Astrocyte (in vitro differentiated cells and primary cell): ENCODE measurements at regions not wholly inside any gene's neighbourhood (a gene's known extent, or its start where the extent isn't known, plus 50 kb on each side); places are given as distances from the start of the nearest gene placed in this dataset.

ENCODE experiments used
- DNase-seq: peaks from one replicate; pipeline ENCODE4 v3.0.0-alpha.2; 2010; ENCODE audit warnings: low read depth
- FAIRE-seq: peaks from 2 replicates; lab custom pipeline; 2011; peaks lifted over from hg19 to GRCh38; lab: Jason Lieb, UNC
- H2AFZ ChIP-seq: 2 replicates; pipeline ENCODE4 v1.6.0; 2012; ENCODE audit warnings: low read depth, low read length, inconsistent platforms
- H3K27ac ChIP-seq: 2 replicates; pipeline ENCODE4 v1.5.1; 2011; ENCODE audit warnings: low read depth, low read length, inconsistent platforms
- H3K27me3 ChIP-seq: 2 replicates; pipeline ENCODE4 v1.6.0; 2011; ENCODE audit warnings: low read length, inconsistent platforms; ENCODE audit not compliant: insufficient read depth
- H3K36me3 ChIP-seq: 2 replicates; pipeline ENCODE4 v1.5.1; 2011; ENCODE audit warnings: low read length, inconsistent platforms; ENCODE audit not compliant: insufficient read depth
- H3K4me1 ChIP-seq: 2 replicates; pipeline ENCODE4 v1.5.1; 2011; ENCODE audit warnings: low read length, inconsistent platforms; ENCODE audit not compliant: insufficient read depth
- H3K4me2 ChIP-seq: 2 replicates; pipeline ENCODE4 v1.6.0; 2012; ENCODE audit warnings: low read length, inconsistent platforms
- H3K4me3 ChIP-seq: 2 replicates; pipeline ENCODE4 v1.5.1; 2011; ENCODE audit warnings: low read depth, mild to moderate bottlenecking, low read length, inconsistent platforms; ENCODE audit not compliant: insufficient read depth
- H3K79me2 ChIP-seq: 2 replicates; pipeline ENCODE4 v1.6.0; 2012; ENCODE audit warnings: mild to moderate bottlenecking, low read length, inconsistent platforms; ENCODE audit not compliant: insufficient read depth
- H3K9ac ChIP-seq: 2 replicates; pipeline ENCODE4 v1.6.0; 2012; ENCODE audit warnings: mild to moderate bottlenecking, low read length, inconsistent platforms
- H3K9me3 ChIP-seq: 2 replicates; pipeline ENCODE4 v1.5.1; 2012; ENCODE audit warnings: low read depth, mild to moderate bottlenecking, low read length, inconsistent platforms; ENCODE audit not compliant: insufficient read depth
- H4K20me1 ChIP-seq: 2 replicates; pipeline ENCODE4 v1.6.0; 2012; ENCODE audit warnings: low read length, inconsistent platforms; ENCODE audit not compliant: insufficient read depth
- H3K27ac Mint-ChIP-seq: one replicate; pipeline ENCODE4 v1.8.0; 2021; ENCODE audit warnings: mild to moderate bottlenecking, mixed read lengths; ENCODE audit not compliant: unreplicated experiment
- H3K27me3 Mint-ChIP-seq: one replicate; pipeline ENCODE4 v1.8.0; 2021; ENCODE audit warnings: low read depth, mixed read lengths; ENCODE audit not compliant: unreplicated experiment
- H3K36me3 Mint-ChIP-seq: one replicate; pipeline ENCODE4 v1.8.0; 2021; ENCODE audit warnings: low read depth, mixed read lengths; ENCODE audit not compliant: unreplicated experiment
- H3K4me1 Mint-ChIP-seq: one replicate; pipeline ENCODE4 v1.8.0; 2021; ENCODE audit warnings: low read depth, mixed read lengths; ENCODE audit not compliant: unreplicated experiment
- H3K4me3 Mint-ChIP-seq: one replicate; pipeline ENCODE4 v1.8.0; 2021; ENCODE audit warnings: mild to moderate bottlenecking, moderate library complexity, mixed read lengths; ENCODE audit not compliant: unreplicated experiment
- H3K9me3 Mint-ChIP-seq: one replicate; pipeline ENCODE4 v1.8.0; 2021; ENCODE audit warnings: mild to moderate bottlenecking, mixed read lengths; ENCODE audit not compliant: unreplicated experiment
- CTCF ChIP-seq: IDR thresholded peaks from 2 replicates; pipeline ENCODE4 v1.5.1; 2011; ENCODE audit warnings: low read depth, mild to moderate bottlenecking, inconsistent platforms, low read length, moderate library complexity; ENCODE audit not compliant: insufficient read depth
- EZH2 ChIP-seq: IDR thresholded peaks from 2 replicates; pipeline ENCODE4 v1.6.1; 2012; ENCODE audit warnings: mild to moderate bottlenecking, low read length, inconsistent platforms; ENCODE audit not compliant: insufficient read depth

GRCh38 chr2:142280831-142281230, 150.0 kb upstream of the LRP1B start:
- no peaks in the 10 kb centered on the region for H4K20me1 ChIP-seq
- H3K4me3 ChIP-seq, result no peak overlapping the region
- Mint-ChIP-seq H3K9me3 (no peaks in the 10 kb centered on the region), H3K27me3 (no peaks in the 10 kb centered on the region), H3K36me3 (no peaks in the 10 kb centered on the region), H3K4me3 (no peak overlapping the region), H3K4me1 (peaks cover 2% of the 10 kb centered on the region), H3K27ac (no peak overlapping the region)
- FAIRE-seq (no peak), DNase-seq (no peak)
- H3K9ac ChIP-seq, result no peak overlapping the region
- H3K36me3 ChIP-seq, result no peaks in the 10 kb centered on the region
- no peaks in the 10 kb centered on the region for H3K27me3 ChIP-seq
- no peak for TF ChIP-seq EZH2
- no peak for TF ChIP-seq CTCF
- H3K27ac ChIP-seq, result no peak overlapping the region
- no peak overlapping the region for H3K4me2 ChIP-seq
- no peaks in the 10 kb centered on the region for H3K9me3 ChIP-seq
- no peaks in the 10 kb centered on the region for H3K79me2 ChIP-seq
- no peaks in the 10 kb centered on the region for H3K4me1 ChIP-seq
- H2AFZ ChIP-seq, result no peak overlapping the region

GRCh38 chr2:142270990-142271389, 140.2 kb upstream of the LRP1B start:
- Mint-ChIP-seq H3K36me3 (no peaks in the 10 kb centered on the region), H3K4me1 (no peaks in the 10 kb centered on the region), H3K9me3 (no peaks in the 10 kb centered on the region), H3K27me3 (no peaks in the 10 kb centered on the region), H3K27ac (no peak overlapping the region), H3K4me3 (no peak overlapping the region)
- H3K27me3 ChIP-seq, result no peaks in the 10 kb centered on the region
- no peak overlapping the region for H2AFZ ChIP-seq
- TF ChIP-seq CTCF (no peak), EZH2 (no peak)
- no peak for DNase-seq
- no peak overlapping the region for H3K4me3 ChIP-seq
- H4K20me1 ChIP-seq, result no peaks in the 10 kb centered on the region
- H3K27ac ChIP-seq, result no peak overlapping the region
- H3K4me1 ChIP-seq, result no peaks in the 10 kb centered on the region
- H3K4me2 ChIP-seq, result no peak overlapping the region
- H3K36me3 ChIP-seq, result no peaks in the 10 kb centered on the region
- FAIRE-seq, result no peak
- no peaks in the 10 kb centered on the region for H3K79me2 ChIP-seq
- no peak overlapping the region for H3K9ac ChIP-seq
- no peaks in the 10 kb centered on the region for H3K9me3 ChIP-seq

- Mint-ChIP-seq H3K4me3 (no peak overlapping the region), H3K27me3 (no peaks in the 10 kb centered on the region), H3K36me3 (no peaks in the 10 kb centered on the region), H3K9me3 (no peaks in the 10 kb centered on the region), H3K4me1 (no peaks in the 10 kb centered on the region), H3K27ac (no peak overlapping the region)
- Histone ChIP-seq H3K4me1 (no peaks in the 10 kb centered on the region), H3K4me3 (no peak overlapping the region), H3K79me2 (no peaks in the 10 kb centered on the region), H2AFZ (no peak overlapping the region), H3K36me3 (no peaks in the 10 kb centered on the region), H4K20me1 (no peaks in the 10 kb centered on the region), H3K9ac (no peak overlapping the region), H3K27me3 (no peaks in the 10 kb centered on the region), H3K4me2 (no peak overlapping the region), H3K9me3 (no peaks in the 10 kb centered on the region), H3K27ac (no peak overlapping the region)
- DNase-seq (no peak), FAIRE-seq (no peak)
- TF ChIP-seq CTCF (no peak), EZH2 (no peak)
These were observed 139.5 kb upstream of the LRP1B start for GRCh38 chr2:142270291-142270690.
